ENCODE measurements at regions not wholly inside any gene's neighbourhood (a gene's known extent, or its start where the extent isn't known, plus 50 kb on each side); places are given as distances from the start of the nearest gene placed in this dataset.
"Not testable (repeated sequence)": the region's sequence is repeated elsewhere in the genome, so short reads cannot be mapped to it uniquely, and the experiment has no call there.

GRCh38 chr5:92544596-92544995 is 1036.4 kb downstream of the NR2F1-AS1 start:
- H3K4me3 ChIP-seq (ENCODE audit: control insufficient read depth, low read depth, low read length): no peak overlapping the region
- DNase-seq (ENCODE audit: low read depth): no peak
- TF ChIP-seq CTCF (IDR thresholded peaks at IDR 0.05; ENCODE audit: control insufficient read depth, insufficient read depth, low read depth, low read length, missing control alignments): no peak

- H3K4me3 ChIP-seq (ENCODE audit: control insufficient read depth, low read depth, low read length): no peak overlapping the region
- TF ChIP-seq CTCF (IDR thresholded peaks at IDR 0.05; ENCODE audit: control insufficient read depth, insufficient read depth, low read depth, low read length, missing control alignments): no peak
- DNase-seq (ENCODE audit: low read depth): peak; percentile 39
These were observed 1037.0 kb downstream of the NR2F1-AS1 start for GRCh38 chr5:92544036-92544435.

- no peak for TF ChIP-seq CTCF (IDR thresholded peaks at IDR 0.05; ENCODE audit: control insufficient read depth, insufficient read depth, low read depth, low read length, missing control alignments)
- no peak overlapping the region for H3K4me3 ChIP-seq (ENCODE audit: control insufficient read depth, low read depth, low read length)
- no peak for DNase-seq (ENCODE audit: low read depth)
These were observed 1037.8 kb downstream of the NR2F1-AS1 start for GRCh38 chr5:92543201-92543600.

GRCh38 chr5:92542017-92542416 is 1039.0 kb downstream of the NR2F1-AS1 start:
- H3K4me3 ChIP-seq (ENCODE audit: control insufficient read depth, low read depth, low read length); DNase-seq (ENCODE audit: low read depth): not testable (repeated sequence)

GRCh38 chr5:92527311-92528078 is 1053.5 kb downstream of the NR2F1-AS1 start:
- H3K4me3 ChIP-seq (ENCODE audit: control insufficient read depth, low read depth, low read length): no peak overlapping the region
- peak; percentile 32 for DNase-seq (ENCODE audit: low read depth)
- no peak for TF ChIP-seq CTCF (IDR thresholded peaks at IDR 0.05; ENCODE audit: control insufficient read depth, insufficient read depth, low read depth, low read length, missing control alignments)

- no peak for TF ChIP-seq CTCF (IDR thresholded peaks at IDR 0.05; ENCODE audit: control insufficient read depth, insufficient read depth, low read depth, low read length, missing control alignments)
- no peak for DNase-seq (ENCODE audit: low read depth)
- no peak overlapping the region for H3K4me3 ChIP-seq (ENCODE audit: control insufficient read depth, low read depth, low read length)
These were observed 1055.9 kb downstream of the NR2F1-AS1 start for GRCh38 chr5:92525131-92525530.

GRCh38 chr5:92519811-92520632 is 1061.0 kb downstream of the NR2F1-AS1 start:
- DNase-seq (ENCODE audit: low read depth): no peak
- no peak for TF ChIP-seq CTCF (IDR thresholded peaks at IDR 0.05; ENCODE audit: control insufficient read depth, insufficient read depth, low read depth, low read length, missing control alignments)
- H3K4me3 ChIP-seq (ENCODE audit: control insufficient read depth, low read depth, low read length): no peak overlapping the region

Data from AG09309 (cell line).